ENCODE measurements at regions not wholly inside any gene's neighbourhood (a gene's known extent, or its start where the extent isn't known, plus 50 kb on each side); places are given as distances from the start of the nearest gene placed in this dataset.
A peak's percentile ranks its signal among the peaks of the same experiment; 100 is the strongest.

DNA sequence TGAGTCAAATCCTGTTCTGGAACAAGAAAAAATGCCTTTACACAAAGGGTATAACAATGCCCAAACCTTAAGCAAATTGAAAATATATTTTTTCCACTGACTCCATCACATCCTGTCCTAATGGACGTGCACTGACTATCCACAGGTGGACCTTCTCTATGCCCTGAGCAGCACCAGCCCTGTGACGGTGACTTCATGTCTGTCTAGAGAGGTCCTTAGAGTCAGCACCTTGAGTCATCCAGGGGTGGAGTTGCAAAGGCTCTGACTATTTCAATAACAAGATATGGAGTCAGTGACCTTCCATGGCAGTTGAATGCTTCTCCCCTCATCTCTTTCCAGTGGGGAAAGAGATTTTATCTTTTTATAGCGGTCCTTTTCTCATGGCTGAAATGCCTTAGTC is 78.0 kb downstream of the YIPF5 start:
- no peak overlapping the region for H3K4me3 ChIP-seq (ENCODE audit: low read depth, low read length)
- ChIA-PET POLR2A (no interaction called here), CTCF (no interaction called here)
- H3K9me3 ChIP-seq (ENCODE audit: control insufficient read depth, insufficient read depth, low read depth, low read length) = no peaks in the 10 kb centered on the region
- peaks cover 4% of the 10 kb centered on the region; the same call in 1 of the 2 replicates for H3K4me1 ChIP-seq (ENCODE audit: control insufficient read depth, insufficient read depth, low read length)
- no peaks in the 10 kb centered on the region for H3K36me3 ChIP-seq (ENCODE audit: control insufficient read depth in 2 of 2, insufficient read depth in 1 of 2, low read length in 2 of 2)
- no peak for TF ChIP-seq ZNF791 (tag by site-specific recombination; IDR thresholded peaks at IDR 0.05)
- peak; percentile 63 for TF ChIP-seq SCRT2 (tag by site-specific recombination; IDR thresholded peaks at IDR 0.05)
- H3K27ac ChIP-seq (ENCODE audit: extremely low read depth, low read depth, low read length) = no peak overlapping the region

DNA sequence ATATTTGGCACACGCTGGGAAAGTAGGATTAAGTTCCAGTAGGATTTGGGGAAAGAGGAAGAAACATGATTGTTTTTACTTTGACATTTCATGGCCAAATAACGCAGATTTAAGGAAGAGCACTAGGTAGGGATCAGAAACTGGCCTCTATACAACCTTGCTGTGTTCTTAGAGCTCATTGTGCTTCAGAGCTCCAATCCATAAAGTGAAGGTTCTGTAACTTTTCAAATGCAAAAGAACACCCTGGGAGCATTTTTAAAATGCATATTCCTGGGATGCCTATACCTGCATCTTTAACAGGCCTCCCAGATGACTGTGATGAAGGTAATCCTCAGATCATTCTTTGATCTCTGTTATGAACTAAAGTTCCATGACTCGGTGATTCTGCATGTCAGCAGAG is 77.1 kb downstream of the YIPF5 start:
- TF ChIP-seq ZNF223 (tag by site-specific recombination; IDR thresholded peaks at IDR 0.05) (no peak), ZNF571 (tag by site-specific recombination; IDR thresholded peaks at IDR 0.05) (no peak), GLIS1 (tag by site-specific recombination; IDR thresholded peaks at IDR 0.05) (no peak), ZBTB1 (tag by site-specific recombination; IDR thresholded peaks at IDR 0.05) (no peak), REPIN1 (tag by site-specific recombination; IDR thresholded peaks at IDR 0.05; ENCODE audit: low read depth) (no peak), ZSCAN23 (tag by site-specific recombination; IDR thresholded peaks at IDR 0.05) (no peak), ZNF157 (tag by site-specific recombination; IDR thresholded peaks at IDR 0.05) (no peak), ZNF610 (tag by site-specific recombination; IDR thresholded peaks at IDR 0.05; ENCODE audit: borderline replicate concordance) (no peak)
- TF ChIP-seq, protein P1, sequence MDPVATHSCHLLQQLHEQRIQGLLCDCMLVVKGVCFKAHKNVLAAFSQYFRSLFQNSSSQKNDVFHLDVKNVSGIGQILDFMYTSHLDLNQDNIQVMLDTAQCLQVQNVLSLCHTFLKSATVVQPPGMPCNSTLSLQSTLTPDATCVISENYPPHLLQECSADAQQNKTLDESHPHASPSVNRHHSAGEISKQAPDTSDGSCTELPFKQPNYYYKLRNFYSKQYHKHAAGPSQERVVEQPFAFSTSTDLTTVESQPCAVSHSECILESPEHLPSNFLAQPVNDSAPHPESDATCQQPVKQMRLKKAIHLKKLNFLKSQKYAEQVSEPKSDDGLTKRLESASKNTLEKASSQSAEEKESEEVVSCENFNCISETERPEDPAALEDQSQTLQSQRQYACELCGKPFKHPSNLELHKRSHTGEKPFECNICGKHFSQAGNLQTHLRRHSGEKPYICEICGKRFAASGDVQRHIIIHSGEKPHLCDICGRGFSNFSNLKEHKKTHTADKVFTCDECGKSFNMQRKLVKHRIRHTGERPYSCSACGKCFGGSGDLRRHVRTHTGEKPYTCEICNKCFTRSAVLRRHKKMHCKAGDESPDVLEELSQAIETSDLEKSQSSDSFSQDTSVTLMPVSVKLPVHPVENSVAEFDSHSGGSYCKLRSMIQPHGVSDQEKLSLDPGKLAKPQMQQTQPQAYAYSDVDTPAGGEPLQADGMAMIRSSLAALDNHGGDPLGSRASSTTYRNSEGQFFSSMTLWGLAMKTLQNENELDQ (tag by site-specific recombination; IDR thresholded peaks at IDR 0.05; ENCODE audit: low read depth) = no peak
- CTCF ChIA-PET = interaction anchor here (0.5 to 0.6 kb wide), 2 partner anchors 18 to 1890 kb away, joined by 3 read pairs; no protein-coding TSS in a partner anchor
- H3K9me3 ChIP-seq (ENCODE audit: control insufficient read depth, insufficient read depth, low read depth, low read length) = no peaks in the 10 kb centered on the region
- POLR2A ChIA-PET = no interaction called here
- H3K4me3 ChIP-seq (ENCODE audit: low read depth, low read length) = no peak overlapping the region
- H3K27ac ChIP-seq (ENCODE audit: extremely low read depth, low read depth, low read length) = no peak overlapping the region
- peaks cover 4% of the 10 kb centered on the region; the same call in 1 of the 2 replicates for H3K4me1 ChIP-seq (ENCODE audit: control insufficient read depth, insufficient read depth, low read length)
- no peaks in the 10 kb centered on the region for H3K36me3 ChIP-seq (ENCODE audit: control insufficient read depth in 2 of 2, insufficient read depth in 1 of 2, low read length in 2 of 2)

DNA sequence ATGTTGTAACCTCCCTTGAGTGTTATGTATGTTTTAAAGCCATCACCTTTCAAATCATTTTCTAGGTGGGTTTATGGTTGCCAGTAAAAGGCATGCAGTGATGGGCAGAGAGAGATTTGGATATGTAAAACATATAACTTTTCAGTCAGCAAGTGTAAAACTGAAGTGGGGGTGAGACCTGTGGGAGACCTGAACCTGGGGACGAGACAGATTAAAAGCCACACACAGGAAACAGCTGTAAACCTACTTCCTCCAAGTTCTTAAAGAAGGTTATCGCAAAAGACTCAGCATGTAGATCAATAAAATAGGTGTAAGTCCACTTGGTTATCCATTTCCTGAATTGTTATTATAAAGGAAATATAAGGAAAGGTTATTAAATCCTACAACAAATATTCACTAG is 76.6 kb downstream of the YIPF5 start:
- ChIA-PET CTCF (interaction anchor here (0.6 kb wide), 1 partner anchor 1889 kb away, joined by 3 read pairs; no protein-coding TSS in a partner anchor), POLR2A (no interaction called here)
- TF ChIP-seq, protein P2, sequence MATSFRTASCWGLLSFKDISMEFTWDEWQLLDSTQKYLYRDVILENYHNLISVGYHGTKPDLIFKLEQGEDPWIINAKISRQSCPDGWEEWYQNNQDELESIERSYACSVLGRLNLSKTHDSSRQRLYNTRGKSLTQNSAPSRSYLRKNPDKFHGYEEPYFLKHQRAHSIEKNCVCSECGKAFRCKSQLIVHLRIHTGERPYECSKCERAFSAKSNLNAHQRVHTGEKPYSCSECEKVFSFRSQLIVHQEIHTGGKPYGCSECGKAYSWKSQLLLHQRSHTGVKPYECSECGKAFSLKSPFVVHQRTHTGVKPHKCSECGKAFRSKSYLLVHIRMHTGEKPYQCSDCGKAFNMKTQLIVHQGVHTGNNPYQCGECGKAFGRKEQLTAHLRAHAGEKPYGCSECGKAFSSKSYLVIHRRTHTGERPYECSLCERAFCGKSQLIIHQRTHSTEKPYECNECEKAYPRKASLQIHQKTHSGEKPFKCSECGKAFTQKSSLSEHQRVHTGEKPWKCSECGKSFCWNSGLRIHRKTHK (tag by site-specific recombination; IDR thresholded peaks at IDR 0.05) = no peak
- Histone ChIP-seq H3K4me1 (ENCODE audit: control insufficient read depth, insufficient read depth, low read length) (peaks cover 4% of the 10 kb centered on the region; the same call in 1 of the 2 replicates), H3K27ac (ENCODE audit: extremely low read depth, low read depth, low read length) (no peak overlapping the region), H3K9me3 (ENCODE audit: control insufficient read depth, insufficient read depth, low read depth, low read length) (no peaks in the 10 kb centered on the region), H3K4me3 (ENCODE audit: low read depth, low read length) (no peak overlapping the region), H3K36me3 (ENCODE audit: control insufficient read depth in 2 of 2, insufficient read depth in 1 of 2, low read length in 2 of 2) (no peaks in the 10 kb centered on the region)

DNA sequence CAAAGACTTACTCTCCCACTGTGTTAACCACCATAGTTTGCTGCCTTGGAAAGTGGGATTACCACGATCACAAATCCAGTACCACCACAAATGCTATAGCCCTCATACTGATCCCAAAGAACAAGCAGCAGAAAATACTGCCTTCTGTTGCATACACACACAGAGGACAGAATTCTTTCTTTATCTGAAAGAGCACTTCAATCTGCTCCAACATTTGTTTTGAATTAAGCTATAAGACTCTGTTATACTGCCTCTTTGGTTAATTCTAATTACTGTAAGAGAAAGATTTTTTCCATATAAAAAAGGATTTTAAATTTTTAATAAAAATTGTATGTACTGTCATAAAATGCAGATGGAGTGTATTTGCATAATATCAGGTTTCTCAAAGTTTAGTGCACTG is 69.8 kb downstream of the YIPF5 start:
- POLR2A ChIA-PET = no interaction called here

More for the DNA sequence above, 69.8 kb downstream of the YIPF5 start:
- Histone ChIP-seq H3K36me3 (ENCODE audit: control insufficient read depth in 2 of 2, insufficient read depth in 1 of 2, low read length in 2 of 2) (no peaks in the 10 kb centered on the region), H3K27ac (ENCODE audit: extremely low read depth, low read depth, low read length) (no peak overlapping the region), H3K4me1 (ENCODE audit: control insufficient read depth, insufficient read depth, low read length) (no peaks in the 10 kb centered on the region), H3K4me3 (ENCODE audit: low read depth, low read length) (no peak overlapping the region), H3K9me3 (ENCODE audit: control insufficient read depth, insufficient read depth, low read depth, low read length) (no peaks in the 10 kb centered on the region)
- CTCF ChIA-PET = interaction anchor here (1.4 kb wide), 1 partner anchor 11 kb away, joined by 3 read pairs; no protein-coding TSS in a partner anchor
- TF ChIP-seq ZNF202 (tag by site-specific recombination; IDR thresholded peaks at IDR 0.05; ENCODE audit: borderline replicate concordance) (no peak), ZBTB17 (tag by site-specific recombination; IDR thresholded peaks at IDR 0.05) (no peak), PRDM1 (tag by site-specific recombination; IDR thresholded peaks at IDR 0.05) (no peak), ZNF571 (tag by site-specific recombination; IDR thresholded peaks at IDR 0.05) (no peak), ZNF169 (tag by site-specific recombination; IDR thresholded peaks at IDR 0.05) (no peak)
- TF ChIP-seq, protein P3, sequence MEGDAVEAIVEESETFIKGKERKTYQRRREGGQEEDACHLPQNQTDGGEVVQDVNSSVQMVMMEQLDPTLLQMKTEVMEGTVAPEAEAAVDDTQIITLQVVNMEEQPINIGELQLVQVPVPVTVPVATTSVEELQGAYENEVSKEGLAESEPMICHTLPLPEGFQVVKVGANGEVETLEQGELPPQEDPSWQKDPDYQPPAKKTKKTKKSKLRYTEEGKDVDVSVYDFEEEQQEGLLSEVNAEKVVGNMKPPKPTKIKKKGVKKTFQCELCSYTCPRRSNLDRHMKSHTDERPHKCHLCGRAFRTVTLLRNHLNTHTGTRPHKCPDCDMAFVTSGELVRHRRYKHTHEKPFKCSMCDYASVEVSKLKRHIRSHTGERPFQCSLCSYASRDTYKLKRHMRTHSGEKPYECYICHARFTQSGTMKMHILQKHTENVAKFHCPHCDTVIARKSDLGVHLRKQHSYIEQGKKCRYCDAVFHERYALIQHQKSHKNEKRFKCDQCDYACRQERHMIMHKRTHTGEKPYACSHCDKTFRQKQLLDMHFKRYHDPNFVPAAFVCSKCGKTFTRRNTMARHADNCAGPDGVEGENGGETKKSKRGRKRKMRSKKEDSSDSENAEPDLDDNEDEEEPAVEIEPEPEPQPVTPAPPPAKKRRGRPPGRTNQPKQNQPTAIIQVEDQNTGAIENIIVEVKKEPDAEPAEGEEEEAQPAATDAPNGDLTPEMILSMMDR (tag by site-specific recombination; IDR thresholded peaks at IDR 0.05) = no peak
